ENCODE measurements at regions not wholly inside any gene's neighbourhood (a gene's known extent, or its start where the extent isn't known, plus 50 kb on each side); places are given as distances from the start of the nearest gene placed in this dataset.

- no peak for TF ChIP-seq CTCF (optimal IDR thresholded peaks at IDR 0.05 in 1 of 3, IDR thresholded peaks at IDR 0.05 in 1 of 3, conservative IDR thresholded peaks at IDR 0.05 in 1 of 3; ENCODE audit: extremely low read depth in 1 of 3, insufficient read depth in 2 of 3, low read length in 3 of 3)
- TF ChIP-seq EZH2 (IDR thresholded peaks at IDR 0.05; ENCODE audit: low read length), result no peak
Measured at GRCh38 chr5:15260356-15261268, 239.4 kb upstream of the FBXL7 start.
